Fibroblast of the conjunctiva (primary cell): ENCODE measurements at regions not wholly inside any gene's neighbourhood (a gene's known extent, or its start where the extent isn't known, plus 50 kb on each side); places are given as distances from the start of the nearest gene placed in this dataset.

Experiments
- DNase-seq: peaks from one replicate; pipeline ENCODE4 v3.0.0-alpha.2; 2010; ENCODE audit warnings: low read depth

- DNase-seq, result no peak
Observed at GRCh38 chr16:82567175-82567574, 59.6 kb upstream of the CDH13 start.

- no peak for DNase-seq
Observed at GRCh38 chr16:82563401-82563800, 63.4 kb upstream of the CDH13 start.

GRCh38 chr16:82562183-82562683, 64.5 kb upstream of the CDH13 start:
- DNase-seq, result no peak

- no peak for DNase-seq
Observed at GRCh38 chr16:82560805-82561325, 65.9 kb upstream of the CDH13 start.

- no peak for DNase-seq
Observed at GRCh38 chr16:82544378-82545160, 82.2 kb upstream of the CDH13 start.

GRCh38 chr16:82542714-82543113, 84.1 kb upstream of the CDH13 start:
- no peak for DNase-seq

- no peak for DNase-seq
Observed at GRCh38 chr16:82541103-82541502, 85.7 kb upstream of the CDH13 start.

- no peak for DNase-seq
Observed at GRCh38 chr16:82535764-82536163, 91.0 kb upstream of the CDH13 start.

GRCh38 chr16:82535262-82535661, 91.5 kb upstream of the CDH13 start:
- DNase-seq, result no peak

GRCh38 chr16:82533189-82533588, 93.6 kb upstream of the CDH13 start:
- DNase-seq, result no peak

GRCh38 chr16:82530883-82531282, 95.9 kb upstream of the CDH13 start:
- no peak for DNase-seq

GRCh38 chr16:82527101-82527500, 99.7 kb upstream of the CDH13 start:
- no peak for DNase-seq

GRCh38 chr16:82524976-82525375, 101.8 kb upstream of the CDH13 start:
- DNase-seq, result no peak

- DNase-seq, result no peak
Observed at GRCh38 chr16:82523815-82524214, 103.0 kb upstream of the CDH13 start.

- no peak for DNase-seq
Observed at GRCh38 chr16:82522026-82522425, 104.7 kb upstream of the CDH13 start.

GRCh38 chr16:82518811-82519210, 108.0 kb upstream of the CDH13 start:
- DNase-seq, result no peak

- DNase-seq, result no peak
Observed at GRCh38 chr16:82514262-82514661, 112.5 kb upstream of the CDH13 start.

- DNase-seq, result no peak
Observed at GRCh38 chr16:82510789-82511305, 115.9 kb upstream of the CDH13 start.

GRCh38 chr16:82509691-82510430, 116.9 kb upstream of the CDH13 start:
- no peak for DNase-seq

GRCh38 chr16:82506692-82507670, 119.8 kb upstream of the CDH13 start:
- DNase-seq, result no peak

GRCh38 chr16:82504836-82505235, 121.9 kb upstream of the CDH13 start:
- DNase-seq, result no peak

GRCh38 chr16:82499302-82499701, 127.5 kb upstream of the CDH13 start:
- no peak for DNase-seq
